GM12891 (cell line): ENCODE measurements at regions not wholly inside any gene's neighbourhood (a gene's known extent, or its start where the extent isn't known, plus 50 kb on each side); places are given as distances from the start of the nearest gene placed in this dataset.

Experiments
- POLR2A ChIP-seq: IDR thresholded peaks from 2 replicates; pipeline ENCODE4 v1.6.1; 2011; ENCODE audit warnings: low read depth, low read length, control low read depth
- POLR2AphosphoS5 ChIP-seq: IDR thresholded peaks from 2 replicates; pipeline ENCODE4 v1.6.1; 2011; ENCODE audit warnings: low read depth, low read length, control low read depth
- POU2F2 ChIP-seq: IDR thresholded peaks from 2 replicates; pipeline ENCODE4 v1.6.1; 2011; ENCODE audit warnings: low read depth, mild to moderate bottlenecking, control low read depth, low read length, moderate library complexity
- SPI1 ChIP-seq: IDR thresholded peaks from 2 replicates; pipeline ENCODE4 v1.6.1; 2011; ENCODE audit warnings: low read depth, low read length, control low read depth
- TAF1 ChIP-seq: IDR thresholded peaks from 2 replicates; pipeline ENCODE4 v1.6.1; 2011; ENCODE audit warnings: low read depth, low read length, control low read depth

- TF ChIP-seq POLR2A: no peak
- TF ChIP-seq SPI1: no peak
- no peak for TF ChIP-seq POLR2AphosphoS5
- no peak for TF ChIP-seq TAF1
- no peak for TF ChIP-seq POU2F2
Measured at GRCh38 chr3:104635872-104636580, 730.7 kb upstream of the ALCAM start.
